Posterior cingulate gyrus (tissue), 11 donors: ENCODE measurements at regions not wholly inside any gene's neighbourhood (a gene's known extent, or its start where the extent isn't known, plus 50 kb on each side); places are given as distances from the start of the nearest gene placed in this dataset.
A peak's percentile ranks its signal among the peaks of the same experiment; 100 is the strongest.
"Not testable (repeated sequence)": the region's sequence is repeated elsewhere in the genome, so short reads cannot be mapped to it uniquely, and the experiment has no call there.

Source experiments
- DNase-seq, 10 donors: peaks; one replicate each; pipeline versions ENCODE4 v3.0.0 to v3.0.0-alpha.2; 2020 to 2021; ENCODE audit warnings: mixed read lengths in 3 of 10
- intact Hi-C: fragments of 100-400 bp; cut with DNase I; formaldehyde crosslinking; loops from one replicate; pipeline ENCODE4 v1.15.1; 2023

- no peak for DNase-seq
- intact Hi-C loops = no loop called here
These were observed 230.3 kb downstream of the TFAP2A start for GRCh38 chr6:10184371-10185227.

- intact Hi-C loops = no loop called here
- DNase-seq = peak in 1 of 10 donors; percentile 75
These were observed 234.5 kb downstream of the TFAP2A start for GRCh38 chr6:10180138-10181074.

GRCh38 chr6:10177704-10178103, 237.2 kb downstream of the TFAP2A start:
- intact Hi-C loops = no loop called here
- no peak for DNase-seq

GRCh38 chr6:10175362-10175761, 239.5 kb downstream of the TFAP2A start:
- no peak for DNase-seq
- intact Hi-C loops = no loop called here

GRCh38 chr6:10174761-10175160, 240.1 kb downstream of the TFAP2A start:
- intact Hi-C loops = no loop called here
- no peak for DNase-seq

GRCh38 chr6:10174056-10174455, 240.8 kb downstream of the TFAP2A start:
- no peak for DNase-seq
- intact Hi-C loops = no loop called here

- DNase-seq, intact Hi-C loops: not testable (repeated sequence)
These were observed 243.2 kb downstream of the TFAP2A start for GRCh38 chr6:10171706-10172105.

- intact Hi-C loops = no loop called here
- DNase-seq = no peak
These were observed 244.1 kb downstream of the TFAP2A start for GRCh38 chr6:10170816-10171215.

GRCh38 chr6:10166031-10166430, 248.8 kb downstream of the TFAP2A start:
- intact Hi-C loops = no loop called here
- no peak for DNase-seq

GRCh38 chr6:10163203-10163962, 251.5 kb downstream of the TFAP2A start:
- intact Hi-C loops = no loop called here
- no peak for DNase-seq

- no peak for DNase-seq
- intact Hi-C loops = no loop called here
These were observed 258.0 kb downstream of the TFAP2A start for GRCh38 chr6:10156875-10157274.

GRCh38 chr6:10154251-10154650, 260.6 kb downstream of the TFAP2A start:
- DNase-seq = no peak
- intact Hi-C loops = no loop called here

GRCh38 chr6:10151144-10151915, 263.5 kb downstream of the TFAP2A start:
- intact Hi-C loops = no loop called here
- no peak for DNase-seq

GRCh38 chr6:10149603-10150002, 265.3 kb downstream of the TFAP2A start:
- intact Hi-C loops = loop anchor here (5.0 kb wide), 1 partner anchor 263 kb away; no protein-coding TSS in a partner anchor
- peak in 1 of 10 donors; percentile 79 for DNase-seq

GRCh38 chr6:10146715-10147451, 268.0 kb downstream of the TFAP2A start:
- peak in 5 of 10 donors; percentile 23 to 82 (median 33) for DNase-seq
- intact Hi-C loops = loop anchor here (5.0 kb wide), 1 partner anchor 265 kb away; no protein-coding TSS in a partner anchor

GRCh38 chr6:10144772-10145171, 270.1 kb downstream of the TFAP2A start:
- intact Hi-C loops = loop anchor here (5.0 kb wide), 1 partner anchor 268 kb away; no protein-coding TSS in a partner anchor
- no peak for DNase-seq

GRCh38 chr6:10141746-10142443, 273.0 kb downstream of the TFAP2A start:
- intact Hi-C loops = no loop called here
- no peak for DNase-seq

GRCh38 chr6:10140824-10141223, 274.1 kb downstream of the TFAP2A start:
- DNase-seq = no peak
- intact Hi-C loops = no loop called here
